ENCODE measurements at regions not wholly inside any gene's neighbourhood (a gene's known extent, or its start where the extent isn't known, plus 50 kb on each side); places are given as distances from the start of the nearest gene placed in this dataset.

- TF ChIP-seq CTCF (IDR thresholded peaks at IDR 0.05): no peak
- no peak for TF ChIP-seq POLR2AphosphoS5 (IDR thresholded peaks at IDR 0.05)
- TF ChIP-seq EP300 (IDR thresholded peaks at IDR 0.05): no peak
Observed at GRCh38 chr19:20320191-20320590, 153.2 kb downstream of the ZNF486 start.
